AG09309 (cell line): ENCODE measurements at regions not wholly inside any gene's neighbourhood (a gene's known extent, or its start where the extent isn't known, plus 50 kb on each side); places are given as distances from the start of the nearest gene placed in this dataset.

Experiments used
- DNase-seq: peaks from one replicate; pipeline ENCODE4 v3.0.0-alpha.2; 2010; ENCODE audit warnings: low read depth
- H3K4me3 ChIP-seq: 2 replicates; pipeline ENCODE4 v1.5.1; 2011; ENCODE audit warnings: mild to moderate bottlenecking, low read depth, low read length, moderate library complexity; ENCODE audit not compliant: control insufficient read depth
- TF ChIP-seq, protein P1 (sequence below): IDR thresholded peaks from 2 replicates; pipeline ENCODE4 v1.5.1; 2011; ENCODE audit warnings: mild to moderate bottlenecking, low read depth, low read length, inconsistent platforms; ENCODE audit not compliant: insufficient read depth, control insufficient read depth; ENCODE audit errors: missing control alignments

- H3K4me3 ChIP-seq: no peak overlapping the region
Observed at GRCh38 chr3:22360970-22361369, 610.0 kb upstream of the ZNF385D start.

DNA sequence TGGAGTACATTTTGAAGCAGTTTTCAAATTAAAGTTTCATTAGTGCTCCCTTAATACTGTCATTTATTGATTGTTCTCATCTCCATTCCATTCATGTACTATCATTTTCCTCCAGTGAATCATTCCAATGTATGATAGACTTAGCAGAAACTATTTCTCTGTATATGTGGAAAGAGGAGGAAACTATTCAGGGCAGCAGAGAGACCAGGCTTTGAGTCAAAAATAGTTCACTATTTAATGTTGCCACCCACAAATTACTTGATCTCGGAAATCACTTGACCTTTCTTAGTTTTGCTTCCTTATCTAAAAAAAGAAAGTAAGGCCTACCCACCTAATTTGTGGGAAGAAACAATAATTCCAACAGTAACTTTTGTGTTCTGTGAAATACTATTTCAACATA, 610.5 kb upstream of the ZNF385D start:
- no peak overlapping the region for H3K4me3 ChIP-seq
- no peak for DNase-seq
- TF ChIP-seq, protein P1, sequence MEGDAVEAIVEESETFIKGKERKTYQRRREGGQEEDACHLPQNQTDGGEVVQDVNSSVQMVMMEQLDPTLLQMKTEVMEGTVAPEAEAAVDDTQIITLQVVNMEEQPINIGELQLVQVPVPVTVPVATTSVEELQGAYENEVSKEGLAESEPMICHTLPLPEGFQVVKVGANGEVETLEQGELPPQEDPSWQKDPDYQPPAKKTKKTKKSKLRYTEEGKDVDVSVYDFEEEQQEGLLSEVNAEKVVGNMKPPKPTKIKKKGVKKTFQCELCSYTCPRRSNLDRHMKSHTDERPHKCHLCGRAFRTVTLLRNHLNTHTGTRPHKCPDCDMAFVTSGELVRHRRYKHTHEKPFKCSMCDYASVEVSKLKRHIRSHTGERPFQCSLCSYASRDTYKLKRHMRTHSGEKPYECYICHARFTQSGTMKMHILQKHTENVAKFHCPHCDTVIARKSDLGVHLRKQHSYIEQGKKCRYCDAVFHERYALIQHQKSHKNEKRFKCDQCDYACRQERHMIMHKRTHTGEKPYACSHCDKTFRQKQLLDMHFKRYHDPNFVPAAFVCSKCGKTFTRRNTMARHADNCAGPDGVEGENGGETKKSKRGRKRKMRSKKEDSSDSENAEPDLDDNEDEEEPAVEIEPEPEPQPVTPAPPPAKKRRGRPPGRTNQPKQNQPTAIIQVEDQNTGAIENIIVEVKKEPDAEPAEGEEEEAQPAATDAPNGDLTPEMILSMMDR: no peak

More at GRCh38 chr3:22360970-22361369, 610.0 kb upstream of the ZNF385D start:
- DNase-seq: peak; percentile 28
- TF ChIP-seq, protein P1: no peak

DNA sequence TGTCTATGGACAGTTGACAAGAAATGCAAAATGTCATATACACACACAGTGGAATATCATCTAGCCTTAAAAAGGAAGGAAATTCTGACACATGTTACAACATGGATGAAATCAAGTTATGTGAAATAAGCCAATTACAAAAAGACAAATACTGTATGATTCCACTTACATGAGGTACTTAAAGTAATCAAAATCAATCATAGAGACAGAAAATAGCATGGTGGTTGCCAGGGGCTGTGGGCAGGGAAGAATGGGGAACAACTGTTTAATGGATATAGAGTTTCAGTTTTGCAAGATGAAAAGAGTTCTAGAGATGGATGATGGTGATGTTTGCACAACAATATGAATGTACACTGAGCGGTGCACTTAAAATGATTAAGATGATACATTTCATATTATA, 613.8 kb upstream of the ZNF385D start:
- no peak for DNase-seq
- TF ChIP-seq, protein P1: no peak
- no peak overlapping the region for H3K4me3 ChIP-seq

DNA sequence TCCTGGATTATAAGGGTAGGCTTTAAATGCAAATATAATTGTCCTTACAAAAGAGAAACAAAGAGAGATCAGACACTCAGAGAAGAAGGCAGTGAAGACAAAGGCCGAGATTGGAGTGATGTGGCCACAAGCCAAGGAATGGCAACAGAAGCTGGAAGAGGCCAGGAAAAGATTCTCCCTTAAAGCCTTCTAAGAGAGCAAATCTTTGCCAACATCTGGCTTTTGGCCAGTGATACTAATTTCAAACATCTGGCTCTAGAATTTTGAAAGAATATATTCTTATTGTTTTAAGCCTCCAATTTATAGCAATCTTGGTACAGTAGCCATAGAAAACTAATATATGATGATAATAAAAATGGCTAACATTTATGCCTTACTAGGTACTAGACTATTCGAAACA, 615.8 kb upstream of the ZNF385D start:
- TF ChIP-seq, protein P1: no peak
- no peak overlapping the region for H3K4me3 ChIP-seq
- DNase-seq: no peak

DNA sequence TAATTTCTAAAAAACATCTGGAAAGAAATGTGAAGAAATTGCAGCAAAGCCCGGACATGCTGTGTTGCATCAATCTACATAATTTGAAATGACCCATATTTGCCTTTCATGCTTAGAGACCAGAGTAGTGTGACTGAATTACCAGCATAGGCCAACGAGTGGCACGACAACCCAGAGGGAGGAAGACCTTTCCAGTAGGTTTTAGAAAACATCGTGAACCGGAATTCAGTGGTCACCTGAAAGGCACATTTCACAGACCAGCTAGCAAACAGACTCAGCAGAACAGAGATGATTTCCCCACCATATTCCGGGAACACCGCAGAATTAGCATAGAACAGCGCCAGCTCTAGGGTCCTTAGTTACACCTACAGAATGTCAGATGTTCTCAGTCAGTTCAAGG, 620.0 kb upstream of the ZNF385D start:
- DNase-seq: no peak
- TF ChIP-seq, protein P1: no peak
- no peak overlapping the region for H3K4me3 ChIP-seq

GRCh38 chr3:22371607-22372291, 620.7 kb upstream of the ZNF385D start:
- DNase-seq: no peak
- TF ChIP-seq, protein P1: no peak
- H3K4me3 ChIP-seq: peak overlapping the region; percentile 26
